ENCODE measurements at regions not wholly inside any gene's neighbourhood (a gene's known extent, or its start where the extent isn't known, plus 50 kb on each side); places are given as distances from the start of the nearest gene placed in this dataset.

DNA sequence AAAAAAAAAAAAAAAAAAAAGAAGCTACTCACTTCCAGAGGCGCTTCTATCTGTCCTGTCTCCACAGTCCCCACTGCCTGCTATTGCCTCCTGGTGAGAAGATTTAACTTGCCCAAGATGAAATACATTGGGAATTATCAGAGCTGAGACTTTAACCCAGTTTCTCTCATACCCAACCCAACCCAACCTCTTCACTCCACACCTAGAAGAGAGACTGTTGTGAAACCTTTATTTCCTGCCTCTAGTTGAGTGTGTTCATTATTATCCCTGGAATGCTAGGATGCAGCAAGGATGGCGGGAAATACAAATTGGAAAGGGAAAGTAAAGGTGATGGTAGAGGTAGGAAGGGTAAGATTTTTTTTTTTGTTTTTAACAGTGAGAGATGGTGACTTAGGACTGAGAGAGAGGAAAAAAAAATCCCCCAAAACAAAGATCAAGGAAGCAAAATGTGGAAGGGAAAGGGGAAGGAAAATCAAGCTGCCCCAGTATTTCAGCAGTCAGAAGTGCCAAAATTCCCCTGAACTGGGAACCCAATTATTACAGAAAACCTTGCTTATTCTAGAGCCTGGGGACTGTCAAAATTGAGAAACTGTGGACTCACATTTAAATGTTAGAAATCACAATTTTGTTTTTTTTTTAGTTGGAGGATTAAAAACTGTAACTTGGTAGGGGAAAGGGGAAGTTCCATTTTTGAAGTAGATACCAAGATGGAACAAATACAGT is 253.0 kb downstream of the PTTG2 start:
- H3K4me1 ChIP-seq, result no peaks in the 10 kb centered on the region
- DNase-seq (no peak), ATAC-seq (no peak)
- WGBS, 2 donors, result 95 to 98% methylated on average over 2 of the region's 2 CpGs
- no peak overlapping the region for H3K27ac ChIP-seq
- H3K4me3 ChIP-seq, result no peak overlapping the region
- TF ChIP-seq, protein P1, sequence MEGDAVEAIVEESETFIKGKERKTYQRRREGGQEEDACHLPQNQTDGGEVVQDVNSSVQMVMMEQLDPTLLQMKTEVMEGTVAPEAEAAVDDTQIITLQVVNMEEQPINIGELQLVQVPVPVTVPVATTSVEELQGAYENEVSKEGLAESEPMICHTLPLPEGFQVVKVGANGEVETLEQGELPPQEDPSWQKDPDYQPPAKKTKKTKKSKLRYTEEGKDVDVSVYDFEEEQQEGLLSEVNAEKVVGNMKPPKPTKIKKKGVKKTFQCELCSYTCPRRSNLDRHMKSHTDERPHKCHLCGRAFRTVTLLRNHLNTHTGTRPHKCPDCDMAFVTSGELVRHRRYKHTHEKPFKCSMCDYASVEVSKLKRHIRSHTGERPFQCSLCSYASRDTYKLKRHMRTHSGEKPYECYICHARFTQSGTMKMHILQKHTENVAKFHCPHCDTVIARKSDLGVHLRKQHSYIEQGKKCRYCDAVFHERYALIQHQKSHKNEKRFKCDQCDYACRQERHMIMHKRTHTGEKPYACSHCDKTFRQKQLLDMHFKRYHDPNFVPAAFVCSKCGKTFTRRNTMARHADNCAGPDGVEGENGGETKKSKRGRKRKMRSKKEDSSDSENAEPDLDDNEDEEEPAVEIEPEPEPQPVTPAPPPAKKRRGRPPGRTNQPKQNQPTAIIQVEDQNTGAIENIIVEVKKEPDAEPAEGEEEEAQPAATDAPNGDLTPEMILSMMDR (IDR thresholded peaks at IDR 0.05), result no peak
- no peak for TF ChIP-seq POLR2A (IDR thresholded peaks at IDR 0.05)
- intact Hi-C loops (cut with DNase I), result no loop called here
- H3K9me3 ChIP-seq, result no peaks in the 10 kb centered on the region
- H3K27me3 ChIP-seq, result no peaks in the 10 kb centered on the region
- H3K36me3 ChIP-seq (replicated peaks in 1 of 2; ENCODE audit: insufficient read depth in 1 of 2, low read depth in 2 of 2), result no peaks in the 10 kb centered on the region

DNA sequence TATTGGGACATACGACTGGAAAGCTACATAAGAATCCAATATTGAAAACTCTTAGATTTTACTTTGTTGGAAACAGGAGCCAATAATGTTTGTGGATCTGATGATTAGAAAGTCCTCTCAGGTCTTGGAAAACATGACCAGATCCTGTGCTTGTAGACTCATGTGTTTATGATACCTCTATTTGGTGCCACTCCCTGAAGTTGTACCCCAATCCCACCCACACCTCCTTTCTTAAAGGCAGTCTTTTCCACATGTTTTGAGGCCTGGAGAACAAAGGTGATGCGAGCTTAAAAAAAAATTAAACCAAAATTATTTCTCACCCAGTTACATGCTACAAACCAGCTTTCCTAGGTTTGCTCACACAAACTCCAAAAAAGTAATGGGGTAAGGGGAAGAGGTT is 262.7 kb downstream of the PTTG2 start:
- intact Hi-C loops (cut with DNase I), result no loop called here
- 78 to 81% methylated on average over 2 of the region's 2 CpGs for WGBS, 2 donors
- ATAC-seq (no peak), DNase-seq (no peak)
- peak overlapping the region in 3 of 4 donors; percentile 11 to 80 (median 58) for H3K27ac ChIP-seq
- no peak for TF ChIP-seq POLR2A (IDR thresholded peaks at IDR 0.05)
- TF ChIP-seq, protein P1 (IDR thresholded peaks at IDR 0.05), result no peak
- H3K4me3 ChIP-seq, result no peak overlapping the region
- H3K36me3 ChIP-seq (replicated peaks in 1 of 2; ENCODE audit: insufficient read depth in 1 of 2, low read depth in 2 of 2), result no peaks in the 10 kb centered on the region
- no peaks in the 10 kb centered on the region for H3K9me3 ChIP-seq
- H3K27me3 ChIP-seq, result no peaks in the 10 kb centered on the region
- peaks cover 15% of the 10 kb centered on the region for H3K4me1 ChIP-seq

DNA sequence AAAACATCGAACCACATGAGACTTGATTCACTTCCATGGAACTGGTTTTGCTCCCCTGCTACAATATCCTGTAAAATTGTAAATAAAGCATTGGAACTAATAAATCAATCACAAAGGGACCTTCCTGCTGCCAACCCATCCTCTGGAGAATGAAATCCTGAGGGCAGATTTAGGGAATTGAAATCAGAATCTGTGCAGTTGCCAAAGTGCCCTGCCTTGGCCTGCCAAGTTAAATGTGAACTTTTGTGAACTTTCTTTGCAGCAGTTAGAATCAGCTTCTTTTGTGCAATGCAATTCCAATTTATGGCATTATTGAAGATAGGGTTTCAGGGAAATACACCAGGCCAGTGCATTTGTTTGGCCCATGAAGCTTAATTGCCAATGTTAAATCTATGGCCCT is 263.1 kb downstream of the PTTG2 start:
- intact Hi-C loops (cut with DNase I), result no loop called here
- Histone ChIP-seq H3K27me3 (no peaks in the 10 kb centered on the region), H3K4me1 (peaks cover 15% of the 10 kb centered on the region), H3K4me3 (no peak overlapping the region), H3K36me3 (replicated peaks in 1 of 2; ENCODE audit: insufficient read depth in 1 of 2, low read depth in 2 of 2) (no peaks in the 10 kb centered on the region), H3K9me3 (no peaks in the 10 kb centered on the region), H3K27ac (peak overlapping the region in 3 of 4 donors; percentile 39 to 80 (median 58))
- no peak for TF ChIP-seq POLR2A (IDR thresholded peaks at IDR 0.05)
- TF ChIP-seq, protein P1 (IDR thresholded peaks at IDR 0.05), result no peak
- DNase-seq (peak in 1 of 4 donors; percentile 22), ATAC-seq (peak; percentile 44)
- WGBS, 2 donors, result 0 to 44% methylated on average over 1 of the region's 1 CpG

DNA sequence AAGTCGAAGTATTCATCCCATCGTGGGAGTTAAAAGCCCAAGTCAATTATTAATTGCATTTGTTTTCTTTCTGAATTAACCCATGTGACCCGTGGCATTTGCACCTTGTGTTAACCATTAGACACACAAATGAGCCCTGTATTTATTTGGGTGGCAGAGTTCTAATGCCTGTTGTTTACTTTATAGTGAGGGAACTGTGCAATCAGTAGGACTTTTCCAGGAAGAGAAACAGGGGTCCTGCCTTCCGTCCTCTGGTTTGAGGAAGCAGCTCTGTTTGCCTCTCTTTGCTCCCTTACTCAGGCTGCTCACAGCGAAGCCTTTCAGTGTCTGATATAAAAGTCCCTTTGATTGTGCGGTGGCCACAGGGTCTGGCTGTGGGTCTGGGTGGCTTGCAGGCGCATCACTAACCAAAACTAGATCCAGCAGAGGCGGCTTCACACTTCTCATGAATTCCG is 263.6 kb downstream of the PTTG2 start:
- intact Hi-C loops (cut with DNase I), result no loop called here
- 38% methylated on average over 9 of the region's 9 CpGs for WGBS, 2 donors
- peak; percentile 76 for ATAC-seq

More for the DNA sequence above, 263.6 kb downstream of the PTTG2 start:
- peak in 2 of 4 donors; percentile 10 to 32 for DNase-seq
- H3K27ac ChIP-seq, result peak overlapping the region in 3 of 4 donors; percentile 39 to 80 (median 58)
- H3K9me3 ChIP-seq, result no peaks in the 10 kb centered on the region
- TF ChIP-seq, protein P1 (IDR thresholded peaks at IDR 0.05), result no peak
- H3K27me3 ChIP-seq, result no peaks in the 10 kb centered on the region
- no peak overlapping the region for H3K4me3 ChIP-seq
- peaks cover 15% of the 10 kb centered on the region for H3K4me1 ChIP-seq
- H3K36me3 ChIP-seq (replicated peaks in 1 of 2; ENCODE audit: insufficient read depth in 1 of 2, low read depth in 2 of 2), result no peaks in the 10 kb centered on the region
